ENCODE measurements at regions not wholly inside any gene's neighbourhood (a gene's known extent, or its start where the extent isn't known, plus 50 kb on each side); places are given as distances from the start of the nearest gene placed in this dataset.

GRCh38 chr10:10777279-10777678 lies 240.4 kb upstream of the CELF2 start:
- Histone ChIP-seq H3K27me3 (ENCODE audit: insufficient read depth, low read length) (no peaks in the 10 kb centered on the region), H2AFZ (ENCODE audit: low read depth, low read length) (no peak overlapping the region), H3K79me2 (ENCODE audit: insufficient read depth, low read length) (no peaks in the 10 kb centered on the region), H4K20me1 (ENCODE audit: insufficient read depth, low read length) (no peaks in the 10 kb centered on the region), H3K27ac (ENCODE audit: low read depth, low read length) (no peak overlapping the region), H3K9me3 (ENCODE audit: insufficient read depth, low read depth, low read length) (no peaks in the 10 kb centered on the region), H3K9ac (ENCODE audit: low read length) (no peak overlapping the region), H3K4me1 (ENCODE audit: insufficient read depth, low read length) (peaks cover 3% of the 10 kb centered on the region), H3K4me3 (ENCODE audit: insufficient read depth, low read depth, low read length) (no peak overlapping the region), H3K36me3 (ENCODE audit: insufficient read depth, low read length) (no peaks in the 10 kb centered on the region), H3K4me2 (ENCODE audit: low read length) (no peak overlapping the region)
- Mint-ChIP-seq H3K36me3 (ENCODE audit: low read depth, unreplicated experiment) (peaks cover 10% of the 10 kb centered on the region), H3K4me3 (ENCODE audit: unreplicated experiment) (no peak overlapping the region), H3K9me3 (ENCODE audit: unreplicated experiment) (peaks cover 5% of the 10 kb centered on the region), H3K4me1 (ENCODE audit: low read depth, unreplicated experiment) (no peaks in the 10 kb centered on the region), H3K27ac (ENCODE audit: unreplicated experiment) (peak overlapping the region; percentile 22), H3K27me3 (ENCODE audit: low read depth, unreplicated experiment) (no peaks in the 10 kb centered on the region)
- DNase-seq (ENCODE audit: low read depth) (no peak), FAIRE-seq (no peak)
- TF ChIP-seq EZH2 (IDR thresholded peaks at IDR 0.05; ENCODE audit: insufficient read depth, low read length), result no peak
- TF ChIP-seq CTCF (IDR thresholded peaks at IDR 0.05; ENCODE audit: insufficient read depth, low read depth, low read length), result no peak

GRCh38 chr10:10777723-10778122 lies 239.9 kb upstream of the CELF2 start:
- H3K36me3 Mint-ChIP-seq (ENCODE audit: low read depth, unreplicated experiment), result peaks cover 10% of the 10 kb centered on the region
- Histone ChIP-seq H3K79me2 (ENCODE audit: insufficient read depth, low read length) (no peaks in the 10 kb centered on the region), H3K9me3 (ENCODE audit: insufficient read depth, low read depth, low read length) (no peaks in the 10 kb centered on the region), H3K4me3 (ENCODE audit: insufficient read depth, low read depth, low read length) (no peak overlapping the region), H3K4me2 (ENCODE audit: low read length) (no peak overlapping the region), H3K27me3 (ENCODE audit: insufficient read depth, low read length) (no peaks in the 10 kb centered on the region), H3K27ac (ENCODE audit: low read depth, low read length) (no peak overlapping the region), H2AFZ (ENCODE audit: low read depth, low read length) (no peak overlapping the region), H3K9ac (ENCODE audit: low read length) (no peak overlapping the region), H4K20me1 (ENCODE audit: insufficient read depth, low read length) (no peaks in the 10 kb centered on the region), H3K4me1 (ENCODE audit: insufficient read depth, low read length) (peaks cover 5% of the 10 kb centered on the region), H3K36me3 (ENCODE audit: insufficient read depth, low read length) (no peaks in the 10 kb centered on the region)
- H3K9me3 Mint-ChIP-seq (ENCODE audit: unreplicated experiment), result peaks cover 5% of the 10 kb centered on the region
- FAIRE-seq (no peak), DNase-seq (ENCODE audit: low read depth) (no peak)
- H3K27ac Mint-ChIP-seq (ENCODE audit: unreplicated experiment), result peak overlapping the region; percentile 22
- TF ChIP-seq CTCF (IDR thresholded peaks at IDR 0.05; ENCODE audit: insufficient read depth, low read depth, low read length), result no peak
- TF ChIP-seq EZH2 (IDR thresholded peaks at IDR 0.05; ENCODE audit: insufficient read depth, low read length), result no peak
- no peak overlapping the region for H3K4me3 Mint-ChIP-seq (ENCODE audit: unreplicated experiment)
- H3K27me3 Mint-ChIP-seq (ENCODE audit: low read depth, unreplicated experiment), result no peaks in the 10 kb centered on the region
- peaks cover 2% of the 10 kb centered on the region for H3K4me1 Mint-ChIP-seq (ENCODE audit: low read depth, unreplicated experiment)

- H3K27me3 Mint-ChIP-seq (ENCODE audit: low read depth, unreplicated experiment), result no peaks in the 10 kb centered on the region
- H3K79me2 ChIP-seq (ENCODE audit: insufficient read depth, low read length), result no peaks in the 10 kb centered on the region
- no peaks in the 10 kb centered on the region for H3K27me3 ChIP-seq (ENCODE audit: insufficient read depth, low read length)
- H3K4me3 Mint-ChIP-seq (ENCODE audit: unreplicated experiment), result no peak overlapping the region
- FAIRE-seq (peak; percentile 66), DNase-seq (ENCODE audit: low read depth) (no peak)
- H3K9me3 ChIP-seq (ENCODE audit: insufficient read depth, low read depth, low read length), result no peaks in the 10 kb centered on the region
- H4K20me1 ChIP-seq (ENCODE audit: insufficient read depth, low read length), result no peaks in the 10 kb centered on the region
- H3K4me3 ChIP-seq (ENCODE audit: insufficient read depth, low read depth, low read length), result no peak overlapping the region
- H3K9ac ChIP-seq (ENCODE audit: low read length), result no peak overlapping the region
- no peak overlapping the region for H3K27ac Mint-ChIP-seq (ENCODE audit: unreplicated experiment)
- TF ChIP-seq EZH2 (IDR thresholded peaks at IDR 0.05; ENCODE audit: insufficient read depth, low read length) (no peak), CTCF (IDR thresholded peaks at IDR 0.05; ENCODE audit: insufficient read depth, low read depth, low read length) (no peak)
- peaks cover 13% of the 10 kb centered on the region for H3K36me3 Mint-ChIP-seq (ENCODE audit: low read depth, unreplicated experiment)
- no peak overlapping the region for H2AFZ ChIP-seq (ENCODE audit: low read depth, low read length)
- H3K36me3 ChIP-seq (ENCODE audit: insufficient read depth, low read length), result no peaks in the 10 kb centered on the region
- peaks cover 5% of the 10 kb centered on the region for H3K9me3 Mint-ChIP-seq (ENCODE audit: unreplicated experiment)
- no peak overlapping the region for H3K27ac ChIP-seq (ENCODE audit: low read depth, low read length)
- H3K4me1 ChIP-seq (ENCODE audit: insufficient read depth, low read length), result peaks cover 11% of the 10 kb centered on the region
- peaks cover 2% of the 10 kb centered on the region for H3K4me1 Mint-ChIP-seq (ENCODE audit: low read depth, unreplicated experiment)
- no peak overlapping the region for H3K4me2 ChIP-seq (ENCODE audit: low read length)
Measured at GRCh38 chr10:10778959-10779358, 238.7 kb upstream of the CELF2 start.
